HFF-Myc (cell line): ENCODE measurements at regions not wholly inside any gene's neighbourhood (a gene's known extent, or its start where the extent isn't known, plus 50 kb on each side); places are given as distances from the start of the nearest gene placed in this dataset.

Experiments used
- DNase-seq: peaks from one replicate; pipeline ENCODE4 v3.0.0-alpha.2; 2011; ENCODE audit warnings: low read depth; ENCODE audit errors: extremely low read depth
- H3K4me3 ChIP-seq: replicated peaks from 2 replicates; pipeline ENCODE4 v1.5.1; 2011; ENCODE audit warnings: low read depth, mild to moderate bottlenecking, control low read depth, low read length
- TF ChIP-seq, protein P1 (sequence below): IDR thresholded peaks from 2 replicates; pipeline ENCODE4 v1.5.1; 2012; ENCODE audit warnings: mild to moderate bottlenecking, low read depth, low read length, control low read depth; ENCODE audit errors: missing control alignments

- no peak overlapping the region for H3K4me3 ChIP-seq
- DNase-seq = no peak
- TF ChIP-seq, protein P1, sequence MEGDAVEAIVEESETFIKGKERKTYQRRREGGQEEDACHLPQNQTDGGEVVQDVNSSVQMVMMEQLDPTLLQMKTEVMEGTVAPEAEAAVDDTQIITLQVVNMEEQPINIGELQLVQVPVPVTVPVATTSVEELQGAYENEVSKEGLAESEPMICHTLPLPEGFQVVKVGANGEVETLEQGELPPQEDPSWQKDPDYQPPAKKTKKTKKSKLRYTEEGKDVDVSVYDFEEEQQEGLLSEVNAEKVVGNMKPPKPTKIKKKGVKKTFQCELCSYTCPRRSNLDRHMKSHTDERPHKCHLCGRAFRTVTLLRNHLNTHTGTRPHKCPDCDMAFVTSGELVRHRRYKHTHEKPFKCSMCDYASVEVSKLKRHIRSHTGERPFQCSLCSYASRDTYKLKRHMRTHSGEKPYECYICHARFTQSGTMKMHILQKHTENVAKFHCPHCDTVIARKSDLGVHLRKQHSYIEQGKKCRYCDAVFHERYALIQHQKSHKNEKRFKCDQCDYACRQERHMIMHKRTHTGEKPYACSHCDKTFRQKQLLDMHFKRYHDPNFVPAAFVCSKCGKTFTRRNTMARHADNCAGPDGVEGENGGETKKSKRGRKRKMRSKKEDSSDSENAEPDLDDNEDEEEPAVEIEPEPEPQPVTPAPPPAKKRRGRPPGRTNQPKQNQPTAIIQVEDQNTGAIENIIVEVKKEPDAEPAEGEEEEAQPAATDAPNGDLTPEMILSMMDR = no peak
These were observed 176.3 kb upstream of the STXBP6 start for GRCh38 chr14:25226214-25226613.

GRCh38 chr14:25222256-25222655 lies 172.3 kb upstream of the STXBP6 start:
- H3K4me3 ChIP-seq = no peak overlapping the region
- no peak for DNase-seq
- TF ChIP-seq, protein P1 = no peak

DNA sequence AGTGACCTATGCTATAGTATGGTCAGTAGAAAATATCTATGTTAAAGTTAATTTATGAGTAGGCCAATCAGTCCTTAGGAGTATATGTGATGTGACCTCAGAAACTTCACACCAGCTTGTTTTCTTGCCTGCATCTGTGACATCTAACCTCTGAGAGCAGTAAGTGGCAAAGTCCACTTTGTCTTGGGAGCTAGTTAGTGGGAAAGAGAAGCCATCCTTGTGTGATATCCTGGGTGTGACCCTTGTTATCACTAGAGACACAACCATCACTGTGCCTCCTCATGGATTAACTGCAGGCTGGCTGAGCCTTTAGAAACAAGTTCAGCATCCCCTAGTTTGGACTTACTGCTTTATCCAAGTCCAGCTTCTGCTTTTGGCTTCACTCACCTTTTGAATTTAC lies 170.6 kb upstream of the STXBP6 start:
- TF ChIP-seq, protein P1 = no peak
- no peak for DNase-seq
- no peak overlapping the region for H3K4me3 ChIP-seq

GRCh38 chr14:25215607-25216006 lies 165.7 kb upstream of the STXBP6 start:
- TF ChIP-seq, protein P1 = no peak
- H3K4me3 ChIP-seq = no peak overlapping the region
- DNase-seq = no peak

DNA sequence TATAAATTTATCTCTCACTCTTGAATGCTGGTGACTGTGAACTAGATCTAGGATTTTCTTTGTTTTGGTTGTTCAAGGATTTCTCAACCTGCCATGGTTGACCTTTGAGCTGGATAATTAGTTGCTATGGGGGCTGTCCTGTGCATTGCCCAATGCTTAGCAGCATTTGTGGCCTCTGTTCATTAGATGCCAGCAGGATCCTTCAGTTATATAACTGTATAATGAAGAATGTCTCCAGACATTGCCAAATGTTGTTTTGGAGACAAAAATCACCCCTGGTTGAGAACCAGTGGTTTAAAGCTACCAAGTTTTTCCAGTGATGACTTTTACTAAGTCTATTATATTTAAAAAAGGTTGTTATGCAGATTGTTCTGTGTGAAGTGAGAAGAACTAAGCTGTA lies 147.9 kb upstream of the STXBP6 start:
- no peak for DNase-seq
- H3K4me3 ChIP-seq = no peak overlapping the region
- TF ChIP-seq, protein P1 = no peak

GRCh38 chr14:25180221-25180620 lies 130.3 kb upstream of the STXBP6 start:
- H3K4me3 ChIP-seq = no peak overlapping the region
- no peak for DNase-seq
- TF ChIP-seq, protein P1 = no peak

GRCh38 chr14:25178255-25178654 lies 128.3 kb upstream of the STXBP6 start:
- H3K4me3 ChIP-seq = no peak overlapping the region
- no peak for DNase-seq
- TF ChIP-seq, protein P1 = no peak
